ENCODE measurements at regions not wholly inside any gene's neighbourhood (a gene's known extent, or its start where the extent isn't known, plus 50 kb on each side); places are given as distances from the start of the nearest gene placed in this dataset.

DNA sequence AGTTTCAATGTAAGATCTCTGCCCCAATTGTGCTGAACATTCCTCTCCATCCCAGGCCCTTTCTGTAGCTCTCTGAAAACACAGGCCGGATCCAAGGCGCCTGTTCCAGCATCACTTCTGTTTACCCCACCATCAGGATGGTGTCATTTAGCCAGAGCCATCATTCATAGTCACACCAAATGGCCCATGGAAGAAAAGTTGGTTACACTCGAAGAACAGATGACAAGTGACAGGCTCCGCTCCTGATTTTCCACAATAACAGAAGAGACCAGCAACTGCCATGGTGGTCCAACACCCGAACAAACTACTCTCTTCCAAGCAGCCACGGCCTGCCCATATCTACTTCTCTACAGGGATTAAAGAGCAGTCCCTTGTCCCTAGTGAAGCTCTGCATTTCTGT, 59.9 kb upstream of the PROX1 start:
- Histone ChIP-seq H3K4me2 (no peak overlapping the region), H3K9me3 (no peaks in the 10 kb centered on the region; the same call in 1 of the 2 replicates), H3K27me3 (ENCODE audit: insufficient read depth) (no peaks in the 10 kb centered on the region), H2AFZ (ENCODE audit: low read depth) (no peak overlapping the region), H3K27ac (ENCODE audit: low read depth in 2 of 2, low read length in 1 of 2) (no peak overlapping the region), H4K20me1 (ENCODE audit: insufficient read depth) (no peaks in the 10 kb centered on the region), H3K9ac (no peak overlapping the region), H3K4me3 (ENCODE audit: low read depth in 2 of 2, low read length in 1 of 2) (no peak overlapping the region; a peak in 1 of 4 replicates), H3K79me2 (ENCODE audit: insufficient read depth) (no peaks in the 10 kb centered on the region), H3K36me3 (replicated peaks in 1 of 2; ENCODE audit: control insufficient read depth in 1 of 2, insufficient read depth in 2 of 2, low read length in 1 of 2) (no peaks in the 10 kb centered on the region), H3K4me1 (ENCODE audit: control insufficient read depth in 1 of 2, insufficient read depth in 2 of 2, low read depth in 1 of 2, low read length in 1 of 2) (peaks cover 0 to 2% of the 10 kb centered on the region in 2 experiments; a peak in 1 of 4 replicates), H3K9me2 (no peaks in the 10 kb centered on the region), H3F3A (replicated peaks; ENCODE audit: insufficient read depth) (no peaks in the 10 kb centered on the region)
- TF ChIP-seq MEF2A (IDR thresholded peaks at IDR 0.05; ENCODE audit: borderline replicate concordance, low read depth) (no peak), JUND (IDR thresholded peaks at IDR 0.05) (no peak), NRF1 (IDR thresholded peaks at IDR 0.05; ENCODE audit: low read depth, low read length) (no peak), RXRA (IDR thresholded peaks at IDR 0.05; ENCODE audit: borderline replicate concordance, low read depth) (no peak), GATA2 (CRISPR knock-in tag; IDR thresholded peaks at IDR 0.05) (no peak), RFX5 (IDR thresholded peaks at IDR 0.05; ENCODE audit: low read length) (no peak), YY1 (IDR thresholded peaks at IDR 0.05; ENCODE audit: low read depth) (no peak), FOXJ3 (CRISPR knock-in tag; IDR thresholded peaks at IDR 0.05) (no peak), ELF1 (IDR thresholded peaks at IDR 0.05) (no peak)
- TF ChIP-seq, protein P1, sequence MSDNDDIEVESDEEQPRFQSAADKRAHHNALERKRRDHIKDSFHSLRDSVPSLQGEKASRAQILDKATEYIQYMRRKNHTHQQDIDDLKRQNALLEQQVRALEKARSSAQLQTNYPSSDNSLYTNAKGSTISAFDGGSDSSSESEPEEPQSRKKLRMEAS (IDR thresholded peaks at IDR 0.05; ENCODE audit: low read depth): no peak
- TF ChIP-seq, protein P2, sequence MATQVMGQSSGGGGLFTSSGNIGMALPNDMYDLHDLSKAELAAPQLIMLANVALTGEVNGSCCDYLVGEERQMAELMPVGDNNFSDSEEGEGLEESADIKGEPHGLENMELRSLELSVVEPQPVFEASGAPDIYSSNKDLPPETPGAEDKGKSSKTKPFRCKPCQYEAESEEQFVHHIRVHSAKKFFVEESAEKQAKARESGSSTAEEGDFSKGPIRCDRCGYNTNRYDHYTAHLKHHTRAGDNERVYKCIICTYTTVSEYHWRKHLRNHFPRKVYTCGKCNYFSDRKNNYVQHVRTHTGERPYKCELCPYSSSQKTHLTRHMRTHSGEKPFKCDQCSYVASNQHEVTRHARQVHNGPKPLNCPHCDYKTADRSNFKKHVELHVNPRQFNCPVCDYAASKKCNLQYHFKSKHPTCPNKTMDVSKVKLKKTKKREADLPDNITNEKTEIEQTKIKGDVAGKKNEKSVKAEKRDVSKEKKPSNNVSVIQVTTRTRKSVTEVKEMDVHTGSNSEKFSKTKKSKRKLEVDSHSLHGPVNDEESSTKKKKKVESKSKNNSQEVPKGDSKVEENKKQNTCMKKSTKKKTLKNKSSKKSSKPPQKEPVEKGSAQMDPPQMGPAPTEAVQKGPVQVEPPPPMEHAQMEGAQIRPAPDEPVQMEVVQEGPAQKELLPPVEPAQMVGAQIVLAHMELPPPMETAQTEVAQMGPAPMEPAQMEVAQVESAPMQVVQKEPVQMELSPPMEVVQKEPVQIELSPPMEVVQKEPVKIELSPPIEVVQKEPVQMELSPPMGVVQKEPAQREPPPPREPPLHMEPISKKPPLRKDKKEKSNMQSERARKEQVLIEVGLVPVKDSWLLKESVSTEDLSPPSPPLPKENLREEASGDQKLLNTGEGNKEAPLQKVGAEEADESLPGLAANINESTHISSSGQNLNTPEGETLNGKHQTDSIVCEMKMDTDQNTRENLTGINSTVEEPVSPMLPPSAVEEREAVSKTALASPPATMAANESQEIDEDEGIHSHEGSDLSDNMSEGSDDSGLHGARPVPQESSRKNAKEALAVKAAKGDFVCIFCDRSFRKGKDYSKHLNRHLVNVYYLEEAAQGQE (IDR thresholded peaks at IDR 0.05; ENCODE audit: low read depth, low read length): no peak
- TF ChIP-seq, protein P3, sequence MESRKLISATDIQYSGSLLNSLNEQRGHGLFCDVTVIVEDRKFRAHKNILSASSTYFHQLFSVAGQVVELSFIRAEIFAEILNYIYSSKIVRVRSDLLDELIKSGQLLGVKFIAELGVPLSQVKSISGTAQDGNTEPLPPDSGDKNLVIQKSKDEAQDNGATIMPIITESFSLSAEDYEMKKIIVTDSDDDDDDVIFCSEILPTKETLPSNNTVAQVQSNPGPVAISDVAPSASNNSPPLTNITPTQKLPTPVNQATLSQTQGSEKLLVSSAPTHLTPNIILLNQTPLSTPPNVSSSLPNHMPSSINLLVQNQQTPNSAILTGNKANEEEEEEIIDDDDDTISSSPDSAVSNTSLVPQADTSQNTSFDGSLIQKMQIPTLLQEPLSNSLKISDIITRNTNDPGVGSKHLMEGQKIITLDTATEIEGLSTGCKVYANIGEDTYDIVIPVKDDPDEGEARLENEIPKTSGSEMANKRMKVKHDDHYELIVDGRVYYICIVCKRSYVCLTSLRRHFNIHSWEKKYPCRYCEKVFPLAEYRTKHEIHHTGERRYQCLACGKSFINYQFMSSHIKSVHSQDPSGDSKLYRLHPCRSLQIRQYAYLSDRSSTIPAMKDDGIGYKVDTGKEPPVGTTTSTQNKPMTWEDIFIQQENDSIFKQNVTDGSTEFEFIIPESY (IDR thresholded peaks at IDR 0.05; ENCODE audit: borderline replicate concordance, low read depth): no peak
- POLR2A ChIA-PET: no interaction called here
- WGBS (ENCODE audit: low lambda C conversion rate): 37% methylated on average over 6 of the region's 6 CpGs
- DNase-seq: no peak
- CTCF ChIA-PET: no interaction called here

DNA sequence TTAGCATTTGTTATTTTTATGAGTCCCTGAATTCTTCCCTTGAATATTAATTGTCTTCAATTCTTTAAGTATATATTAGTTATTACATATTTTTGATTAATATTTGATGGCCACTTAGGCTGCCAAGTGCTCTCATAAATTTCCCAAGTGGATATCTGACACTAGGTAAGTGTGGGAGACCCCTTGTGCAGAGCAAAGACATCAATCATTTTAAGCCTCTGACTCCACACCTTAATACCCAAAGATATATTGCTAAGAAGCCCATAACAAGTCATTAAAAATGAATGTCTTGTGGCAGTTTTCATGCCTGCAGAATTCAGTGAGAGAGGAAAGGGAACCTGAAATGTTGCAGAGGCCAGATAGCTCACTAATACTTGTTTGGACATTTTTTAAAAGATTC, 58.4 kb upstream of the PROX1 start:
- no peak for DNase-seq
- no peak overlapping the region for H3K4me3 ChIP-seq (ENCODE audit: low read depth in 2 of 2, low read length in 1 of 2)
- POLR2A ChIA-PET: no interaction called here
- CTCF ChIA-PET: no interaction called here
- H3K9me2 ChIP-seq: no peaks in the 10 kb centered on the region
- H3K27ac ChIP-seq (ENCODE audit: low read depth in 2 of 2, low read length in 1 of 2): no peak overlapping the region
- H2AFZ ChIP-seq (ENCODE audit: low read depth): no peak overlapping the region
- no peaks in the 10 kb centered on the region for H3K79me2 ChIP-seq (ENCODE audit: insufficient read depth)
- no peaks in the 10 kb centered on the region for H4K20me1 ChIP-seq (ENCODE audit: insufficient read depth)
- H3K9me3 ChIP-seq: no peaks in the 10 kb centered on the region; the same call in 1 of the 2 replicates
- H3K27me3 ChIP-seq (ENCODE audit: insufficient read depth): no peaks in the 10 kb centered on the region
- no peak overlapping the region for H3K9ac ChIP-seq
- H3K4me1 ChIP-seq (ENCODE audit: control insufficient read depth in 1 of 2, insufficient read depth in 2 of 2, low read depth in 1 of 2, low read length in 1 of 2): peaks cover 0 to 2% of the 10 kb centered on the region in 2 experiments; a peak in 1 of 4 replicates
- H3F3A ChIP-seq (replicated peaks; ENCODE audit: insufficient read depth): no peaks in the 10 kb centered on the region
- no peak overlapping the region for H3K4me2 ChIP-seq
- H3K36me3 ChIP-seq (replicated peaks in 1 of 2; ENCODE audit: control insufficient read depth in 1 of 2, insufficient read depth in 2 of 2, low read length in 1 of 2): no peaks in the 10 kb centered on the region
- TF ChIP-seq NFIC (IDR thresholded peaks at IDR 0.05; ENCODE audit: borderline replicate concordance): no peak
- TF ChIP-seq YY1 (IDR thresholded peaks at IDR 0.05; ENCODE audit: low read depth): no peak
- no peak for TF ChIP-seq FOXM1 (IDR thresholded peaks at IDR 0.05; ENCODE audit: low read depth)
- no peak for TF ChIP-seq FOXJ3 (CRISPR knock-in tag; IDR thresholded peaks at IDR 0.05)
- no peak for TF ChIP-seq RAD21 (IDR thresholded peaks at IDR 0.05; ENCODE audit: low read length)
- TF ChIP-seq JUND (IDR thresholded peaks at IDR 0.05): no peak
- TF ChIP-seq TEAD4 (IDR thresholded peaks at IDR 0.05; ENCODE audit: borderline replicate concordance, insufficient read depth): no peak
- no peak for TF ChIP-seq MXI1 (IDR thresholded peaks at IDR 0.05; ENCODE audit: low read depth, low read length)
- no peak for TF ChIP-seq RFX5 (IDR thresholded peaks at IDR 0.05; ENCODE audit: low read length)
- TF ChIP-seq, protein P4, sequence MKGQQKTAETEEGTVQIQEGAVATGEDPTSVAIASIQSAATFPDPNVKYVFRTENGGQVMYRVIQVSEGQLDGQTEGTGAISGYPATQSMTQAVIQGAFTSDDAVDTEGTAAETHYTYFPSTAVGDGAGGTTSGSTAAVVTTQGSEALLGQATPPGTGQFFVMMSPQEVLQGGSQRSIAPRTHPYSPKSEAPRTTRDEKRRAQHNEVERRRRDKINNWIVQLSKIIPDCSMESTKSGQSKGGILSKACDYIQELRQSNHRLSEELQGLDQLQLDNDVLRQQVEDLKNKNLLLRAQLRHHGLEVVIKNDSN (IDR thresholded peaks at IDR 0.05; ENCODE audit: borderline replicate concordance, low read depth): no peak
- no peak for TF ChIP-seq TCF12 (IDR thresholded peaks at IDR 0.05)
- TF ChIP-seq, protein P3 (IDR thresholded peaks at IDR 0.05; ENCODE audit: borderline replicate concordance, low read depth): no peak
- TF ChIP-seq GATA2 (CRISPR knock-in tag; IDR thresholded peaks at IDR 0.05): no peak
- no peak for TF ChIP-seq ELF1 (IDR thresholded peaks at IDR 0.05)

Data from SK-N-SH (cell line).